Muscle layer of duodenum (tissue), 2 donors: ENCODE measurements at regions not wholly inside any gene's neighbourhood (a gene's known extent, or its start where the extent isn't known, plus 50 kb on each side); places are given as distances from the start of the nearest gene placed in this dataset.

Source experiments
- H3K27ac ChIP-seq: one replicate; pipeline ENCODE4 v1.7.0; 2013; ENCODE audit warnings: mild to moderate bottlenecking, low read length
- H3K27me3 ChIP-seq: one replicate; pipeline ENCODE4 v1.7.0; 2013; ENCODE audit warnings: low read depth, mild to moderate bottlenecking, control low read depth, low read length
- H3K36me3 ChIP-seq, 2 donors: one replicate each; pipeline ENCODE4 v1.7.0; 2013; ENCODE audit warnings: low read length in 2 of 2, control low read depth in 1 of 2, mild to moderate bottlenecking in 1 of 2; ENCODE audit not compliant: insufficient read depth in 2 of 2, control insufficient read depth in 1 of 2
- H3K4me1 ChIP-seq, 2 donors: one replicate each; pipeline ENCODE4 v1.7.0; 2013; ENCODE audit warnings: low read length in 2 of 2, mild to moderate bottlenecking in 2 of 2, control low read depth in 1 of 2, moderate library complexity in 1 of 2; ENCODE audit not compliant: insufficient read depth in 2 of 2, control insufficient read depth in 1 of 2
- H3K4me3 ChIP-seq, 2 donors: one replicate each; pipeline ENCODE4 v1.7.0; 2013; ENCODE audit warnings: low read length in 2 of 2, low read depth in 1 of 2, mild to moderate bottlenecking in 1 of 2
- H3K9me3 ChIP-seq, 2 donors: one replicate each; pipeline ENCODE4 v1.7.0; 2013; ENCODE audit warnings: low read length in 2 of 2, control low read depth in 1 of 2, mild to moderate bottlenecking in 1 of 2; ENCODE audit not compliant: control insufficient read depth in 1 of 2
- donor health status: healthy.

DNA sequence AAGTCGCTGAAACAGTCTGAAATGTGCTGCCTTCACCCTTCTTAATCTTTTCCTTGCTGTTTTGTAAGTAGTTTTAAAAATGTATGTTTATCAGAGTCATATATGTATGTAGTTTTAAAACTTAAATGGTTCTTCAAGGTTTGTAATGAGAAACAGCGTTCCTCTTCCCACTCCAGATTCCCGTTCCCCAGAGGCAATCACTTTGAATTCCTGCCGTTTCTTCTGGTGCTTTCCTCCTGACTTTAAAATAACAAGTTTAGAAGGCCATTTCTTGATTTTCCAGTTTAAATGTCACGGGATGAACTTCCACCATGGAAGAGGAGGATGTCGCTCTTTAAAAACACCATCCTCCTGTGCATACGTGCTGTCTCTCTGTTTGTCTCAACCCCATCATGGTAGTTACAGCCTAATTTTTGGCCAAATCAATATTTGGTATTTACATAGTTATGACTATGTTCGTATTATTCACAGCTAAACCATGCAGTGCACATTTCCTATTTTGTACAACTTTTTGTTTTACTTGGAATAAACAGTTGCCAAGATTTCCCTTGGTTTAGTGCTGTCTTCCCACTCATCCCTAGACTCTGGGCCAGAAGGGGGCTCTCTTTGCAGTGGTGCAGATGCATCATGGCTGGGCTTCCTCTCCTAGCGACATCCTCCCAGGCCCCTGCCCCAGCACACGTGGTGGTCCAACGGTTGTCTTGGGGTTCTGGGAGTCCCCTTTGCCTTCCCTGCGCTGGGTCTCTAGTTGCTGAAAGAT, 151.4 kb downstream of the PTPN20 start:
- no peaks in the 10 kb centered on the region for H3K36me3 ChIP-seq
- H3K9me3 ChIP-seq: no peaks in the 10 kb centered on the region
- no peak overlapping the region for H3K4me3 ChIP-seq
- no peaks in the 10 kb centered on the region for H3K27me3 ChIP-seq
- H3K4me1 ChIP-seq: no peaks in the 10 kb centered on the region
- no peak overlapping the region for H3K27ac ChIP-seq

DNA sequence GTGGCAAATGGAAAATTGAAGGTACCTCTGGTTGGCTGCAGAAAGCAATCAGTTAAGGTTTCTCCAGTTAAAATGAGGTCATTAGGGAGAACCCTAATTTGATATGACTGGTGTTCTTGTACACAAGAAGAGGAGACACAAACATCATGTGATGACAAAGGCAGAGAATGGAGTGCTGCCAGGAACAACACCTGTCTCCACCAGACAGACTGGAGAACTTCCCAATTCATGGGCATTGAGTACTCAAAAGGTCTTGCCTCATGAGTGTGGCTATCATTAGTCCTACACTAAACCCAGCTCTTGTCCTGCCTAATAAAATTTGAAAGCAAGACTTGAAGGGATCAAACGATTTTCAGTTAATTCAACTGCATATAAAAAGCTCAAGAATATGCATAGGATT, 152.6 kb downstream of the PTPN20 start:
- H3K4me3 ChIP-seq: no peak overlapping the region
- no peak overlapping the region for H3K27ac ChIP-seq
- no peaks in the 10 kb centered on the region for H3K4me1 ChIP-seq
- H3K27me3 ChIP-seq: no peaks in the 10 kb centered on the region
- H3K36me3 ChIP-seq: no peaks in the 10 kb centered on the region
- H3K9me3 ChIP-seq: no peaks in the 10 kb centered on the region

DNA sequence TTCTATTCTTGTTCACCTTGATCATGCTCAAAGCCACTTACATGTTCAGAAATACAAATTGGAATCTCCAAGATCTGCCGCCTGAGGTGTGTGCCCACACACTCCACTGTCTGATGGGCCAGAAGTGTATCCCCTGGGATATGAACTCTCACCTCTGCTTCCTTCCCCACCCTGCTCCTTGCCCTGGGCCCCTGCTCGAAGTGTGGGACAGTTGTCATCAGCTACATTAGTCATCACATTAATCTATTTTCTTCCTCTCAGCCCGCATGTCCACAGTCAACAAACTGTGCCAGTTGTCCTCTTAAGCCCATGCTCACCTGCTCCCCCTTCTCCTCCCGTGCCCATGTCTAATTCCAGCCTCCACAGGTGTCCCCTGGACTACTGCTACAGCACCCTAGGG, 154.7 kb downstream of the PTPN20 start:
- no peaks in the 10 kb centered on the region for H3K36me3 ChIP-seq

DNA sequence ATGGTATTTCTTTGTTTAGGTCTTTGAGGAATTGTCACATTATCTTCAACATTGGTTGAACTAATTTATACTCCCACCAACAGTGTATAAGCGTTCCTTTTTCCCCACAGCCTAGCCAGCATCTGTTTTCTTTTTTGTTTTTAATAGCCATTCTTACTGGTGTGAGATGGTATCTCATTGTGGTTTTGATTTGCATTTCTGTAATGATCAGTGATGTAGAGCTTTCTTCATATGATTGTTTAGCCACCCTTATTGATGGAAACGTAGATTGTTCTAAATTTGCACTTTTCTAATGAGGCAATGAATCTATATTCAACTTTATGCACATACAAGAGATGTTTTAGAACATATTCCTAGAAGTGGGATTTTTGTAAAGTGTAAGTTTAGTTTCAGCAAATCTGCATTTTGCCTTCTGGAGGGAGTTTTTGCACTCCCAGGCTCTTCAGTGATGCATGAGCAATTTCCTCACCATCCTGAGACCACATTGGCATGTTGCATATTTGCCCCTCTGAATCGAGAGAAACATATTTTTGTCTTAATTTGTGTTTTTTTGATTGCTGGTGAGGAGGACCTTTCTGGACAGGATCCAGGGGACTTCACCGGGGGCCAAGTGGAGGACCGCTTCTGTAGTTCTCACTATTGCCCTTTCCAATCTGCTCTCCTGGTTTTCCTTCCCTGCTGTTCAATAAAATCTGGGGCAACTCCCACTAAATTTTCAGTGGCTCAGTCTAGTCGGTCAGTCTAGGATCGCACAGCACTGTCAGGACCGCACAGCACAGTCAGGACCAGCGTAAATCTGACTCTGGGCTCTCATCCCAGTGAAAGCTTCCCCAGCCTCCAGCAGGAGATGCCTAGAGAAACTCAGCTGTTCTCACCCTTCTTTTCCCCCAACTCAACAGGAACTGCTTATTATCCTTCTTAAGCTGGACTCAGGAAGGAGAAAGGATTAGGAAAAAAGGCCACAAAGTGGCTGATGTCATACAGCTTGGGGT, 157.0 kb downstream of the PTPN20 start:
- Histone ChIP-seq H3K27me3 (no peaks in the 10 kb centered on the region), H3K4me1 (no peaks in the 10 kb centered on the region), H3K36me3 (no peaks in the 10 kb centered on the region), H3K27ac (no peak overlapping the region), H3K4me3 (no peak overlapping the region), H3K9me3 (no peaks in the 10 kb centered on the region)

More for the DNA sequence above, 154.7 kb downstream of the PTPN20 start:
- Histone ChIP-seq H3K27me3 (no peaks in the 10 kb centered on the region), H3K9me3 (no peaks in the 10 kb centered on the region), H3K4me1 (no peaks in the 10 kb centered on the region), H3K4me3 (no peak overlapping the region), H3K27ac (no peak overlapping the region)

DNA sequence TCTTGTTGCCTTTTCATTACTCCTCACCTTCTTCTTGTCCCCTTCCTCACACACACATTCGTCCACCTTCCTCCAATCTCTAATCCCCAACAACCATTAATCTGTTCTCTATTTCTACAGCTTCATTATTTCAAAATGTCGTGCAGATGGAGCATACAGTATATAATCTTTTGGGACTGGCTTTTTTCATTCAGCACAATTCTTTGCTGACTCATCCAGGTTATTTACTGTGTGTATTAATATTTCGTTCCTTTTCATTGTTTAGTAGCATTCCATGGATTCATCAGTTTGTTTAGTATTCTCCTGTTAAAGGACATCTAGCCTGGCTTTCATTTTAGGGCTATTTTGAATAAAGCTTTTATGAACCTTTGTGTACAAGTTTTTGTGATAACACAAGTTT, 159.3 kb downstream of the PTPN20 start:
- Histone ChIP-seq H3K27me3 (no peaks in the 10 kb centered on the region), H3K4me3 (no peak overlapping the region), H3K36me3 (no peaks in the 10 kb centered on the region), H3K4me1 (no peaks in the 10 kb centered on the region), H3K27ac (no peak overlapping the region), H3K9me3 (no peaks in the 10 kb centered on the region)

DNA sequence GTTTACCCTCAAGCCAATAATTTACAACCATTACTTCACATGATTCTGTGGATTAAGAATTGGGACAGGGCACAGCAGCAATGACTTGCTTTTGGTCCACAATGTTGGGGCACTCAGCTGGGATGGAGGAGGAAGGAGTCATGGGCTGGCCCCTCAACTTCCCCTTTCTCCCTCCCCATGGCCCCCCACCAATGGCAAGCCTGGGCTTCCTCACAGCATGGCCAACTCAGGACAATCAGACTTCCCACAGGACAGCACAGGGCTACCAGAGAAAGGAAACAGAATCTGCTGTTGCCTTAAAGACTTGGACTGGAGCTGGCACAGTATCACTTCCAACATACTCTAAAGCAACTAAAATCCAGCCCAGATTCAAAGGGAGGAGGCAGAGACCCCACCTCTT, 160.7 kb downstream of the PTPN20 start:
- Histone ChIP-seq H3K36me3 (no peaks in the 10 kb centered on the region), H3K27ac (no peak overlapping the region), H3K27me3 (no peaks in the 10 kb centered on the region), H3K9me3 (no peaks in the 10 kb centered on the region), H3K4me1 (no peaks in the 10 kb centered on the region), H3K4me3 (no peak overlapping the region)

DNA sequence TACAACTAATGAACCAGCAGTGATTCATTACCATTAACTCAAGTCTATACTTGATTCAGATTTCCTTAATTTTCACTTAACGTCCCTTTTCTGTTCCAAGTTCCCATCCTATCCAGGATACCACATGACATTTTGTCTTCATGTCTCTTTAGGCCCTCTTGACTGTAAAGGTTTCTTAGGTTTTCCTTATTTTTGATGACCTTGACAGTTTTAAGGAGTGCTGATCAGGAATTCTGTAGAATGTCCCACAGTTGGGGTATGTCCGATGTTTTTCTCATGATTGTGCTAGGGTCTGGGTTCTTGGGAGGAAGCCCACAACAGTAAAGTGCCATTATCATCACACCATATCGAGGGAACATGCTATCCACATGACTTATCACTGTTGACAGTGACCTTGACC, 162.7 kb downstream of the PTPN20 start:
- Histone ChIP-seq H3K4me3 (no peak overlapping the region), H3K4me1 (no peaks in the 10 kb centered on the region), H3K27ac (no peak overlapping the region), H3K27me3 (no peaks in the 10 kb centered on the region), H3K36me3 (no peaks in the 10 kb centered on the region), H3K9me3 (no peaks in the 10 kb centered on the region)

DNA sequence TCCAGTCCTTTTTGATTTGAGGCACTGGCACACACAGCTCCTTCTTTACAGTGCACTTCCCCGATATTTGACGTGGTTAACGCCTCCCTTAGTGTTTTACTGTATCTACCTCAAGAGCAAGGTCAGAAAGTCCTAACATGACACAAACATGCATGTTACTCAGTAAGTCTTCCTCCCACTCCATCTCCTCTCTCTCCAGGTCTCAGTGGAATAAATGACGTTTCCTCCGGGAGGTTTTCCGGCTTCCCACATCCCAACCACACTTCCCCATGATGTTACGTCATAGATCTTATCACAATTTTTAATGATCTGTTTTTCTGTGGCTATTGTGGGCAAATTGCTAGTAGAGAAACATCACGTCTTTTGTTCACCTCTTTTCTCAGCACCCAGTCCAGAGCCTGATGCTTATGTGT, 165.7 kb downstream of the PTPN20 start:
- H3K27me3 ChIP-seq: no peaks in the 10 kb centered on the region

DNA sequence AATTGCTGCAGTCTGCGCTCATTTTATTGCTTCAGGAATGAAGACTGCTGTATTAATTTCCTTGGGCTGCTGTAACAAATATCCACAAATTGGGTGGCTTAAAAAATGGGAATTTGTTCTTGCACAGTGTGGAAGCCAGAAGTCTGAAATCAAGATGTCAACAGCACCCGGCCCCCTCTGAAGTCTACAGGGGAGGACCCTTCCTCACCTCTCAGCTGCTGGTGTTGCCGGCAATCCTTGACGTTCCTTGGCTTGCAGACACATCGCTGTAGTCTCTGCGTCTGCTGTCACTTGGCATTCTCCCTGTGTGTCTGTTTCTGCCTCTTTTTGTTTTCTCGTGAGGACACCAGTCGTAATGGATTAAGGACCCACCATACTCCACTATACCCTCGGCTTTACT, 166.2 kb downstream of the PTPN20 start:
- no peak overlapping the region for H3K27ac ChIP-seq
- no peak overlapping the region for H3K4me3 ChIP-seq
- no peaks in the 10 kb centered on the region for H3K9me3 ChIP-seq
- no peaks in the 10 kb centered on the region for H3K27me3 ChIP-seq
- H3K4me1 ChIP-seq: no peaks in the 10 kb centered on the region
- no peaks in the 10 kb centered on the region for H3K36me3 ChIP-seq

More for the DNA sequence above, 165.7 kb downstream of the PTPN20 start:
- Histone ChIP-seq H3K9me3 (no peaks in the 10 kb centered on the region), H3K27ac (no peak overlapping the region), H3K36me3 (no peaks in the 10 kb centered on the region), H3K4me1 (no peaks in the 10 kb centered on the region), H3K4me3 (no peak overlapping the region)

DNA sequence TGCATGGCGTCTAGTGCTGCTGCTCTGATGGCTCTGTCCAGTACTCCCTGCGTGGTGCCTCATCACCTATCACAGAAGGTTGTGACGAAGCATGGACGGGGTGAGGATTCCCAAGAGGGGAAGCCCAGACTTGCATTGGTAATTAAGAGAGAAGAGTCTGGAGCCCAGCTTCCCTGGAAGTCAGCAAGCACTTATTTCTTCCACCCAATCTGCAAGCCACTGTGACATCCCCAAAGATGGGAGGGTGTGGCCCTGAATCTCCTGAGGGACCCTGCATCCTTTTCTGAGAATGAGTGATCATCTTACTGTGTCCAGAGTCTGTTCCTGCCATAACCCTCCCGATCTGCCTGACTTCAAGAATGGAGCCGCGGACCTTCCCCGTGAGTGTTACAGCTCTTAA, 166.7 kb downstream of the PTPN20 start:
- Histone ChIP-seq H3K4me3 (no peak overlapping the region), H3K27ac (no peak overlapping the region), H3K27me3 (no peaks in the 10 kb centered on the region), H3K36me3 (no peaks in the 10 kb centered on the region), H3K4me1 (no peaks in the 10 kb centered on the region), H3K9me3 (no peaks in the 10 kb centered on the region)

DNA sequence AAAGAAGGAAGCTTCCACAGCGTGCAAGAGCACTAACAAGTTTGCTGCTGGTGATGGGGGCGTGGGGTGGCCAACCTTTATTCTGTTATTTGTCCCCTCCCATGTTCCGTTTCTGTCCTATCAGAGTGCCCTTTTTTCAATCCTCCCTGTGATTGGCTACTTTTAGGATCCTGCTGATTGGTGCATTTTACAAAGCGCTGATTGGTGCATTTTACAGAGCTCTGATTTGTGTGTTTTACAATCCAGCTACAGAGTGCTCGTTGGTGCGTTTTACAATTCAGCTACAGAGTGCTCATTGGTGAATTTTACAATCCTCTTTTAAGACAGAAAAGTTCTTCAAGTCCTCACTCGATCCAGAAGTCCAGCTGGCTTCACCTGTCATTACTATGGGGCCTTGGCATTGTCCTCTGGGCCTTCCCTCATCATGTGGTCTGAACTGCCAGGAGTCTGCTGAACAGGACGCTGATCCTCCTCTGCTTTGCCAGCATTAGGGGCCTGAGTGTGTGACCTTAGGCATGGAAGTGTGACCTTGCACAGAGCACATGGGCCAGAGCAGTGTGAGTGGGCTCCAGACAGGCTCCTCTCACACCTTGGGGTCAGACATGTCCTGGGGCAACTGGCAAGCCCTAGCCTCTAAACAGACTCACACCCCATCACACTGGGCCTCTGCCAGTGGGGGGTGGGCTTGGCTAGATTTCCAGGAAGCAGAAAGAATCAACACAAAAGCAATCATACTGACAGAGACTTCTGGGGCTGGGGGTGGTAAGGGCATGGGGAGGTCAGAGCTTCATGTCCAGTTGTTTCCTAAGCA, 167.4 kb downstream of the PTPN20 start:
- Histone ChIP-seq H3K27me3 (no peaks in the 10 kb centered on the region), H3K4me3 (no peak overlapping the region), H3K27ac (no peak overlapping the region), H3K4me1 (no peaks in the 10 kb centered on the region), H3K9me3 (no peaks in the 10 kb centered on the region), H3K36me3 (no peaks in the 10 kb centered on the region)
